Myocyte (in vitro differentiated cells): ENCODE measurements at regions not wholly inside any gene's neighbourhood (a gene's known extent, or its start where the extent isn't known, plus 50 kb on each side); places are given as distances from the start of the nearest gene placed in this dataset.
"Not testable (repeated sequence)": the region's sequence is repeated elsewhere in the genome, so short reads cannot be mapped to it uniquely, and the experiment has no call there.

Experiments used
- DNase-seq: peaks from one replicate; pipeline ENCODE4 v3.0.0-alpha.2; 2012; ENCODE audit warnings: low read depth

GRCh38 chr18:29434650-29435049 lies 1257.7 kb upstream of the CDH2 start:
- no peak for DNase-seq

GRCh38 chr18:29430416-29430815 lies 1253.5 kb upstream of the CDH2 start:
- peak; percentile 16 for DNase-seq

- peak; percentile 67 for DNase-seq
Measured at GRCh38 chr18:29418136-29418535, 1241.2 kb upstream of the CDH2 start.

DNA sequence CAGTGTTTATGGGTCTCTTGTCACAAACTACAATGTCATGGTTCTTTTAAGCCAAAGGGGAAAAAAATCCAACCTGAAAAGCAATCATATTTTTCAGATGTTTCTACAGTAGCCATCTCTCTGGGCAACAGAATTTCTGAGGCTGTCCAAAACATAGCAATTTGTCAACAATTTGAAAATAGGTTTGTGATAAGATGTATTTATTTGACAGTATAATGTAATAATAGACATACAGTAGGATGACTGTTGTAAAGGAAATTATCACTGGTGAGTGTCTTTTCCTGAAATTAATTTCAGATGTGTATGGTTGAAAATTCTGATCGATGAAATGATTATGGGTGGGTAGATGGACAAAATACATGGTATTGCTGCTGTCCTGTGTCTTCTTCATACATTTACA lies 1230.1 kb upstream of the CDH2 start:
- no peak for DNase-seq

- peak; percentile 54 for DNase-seq
Measured at GRCh38 chr18:29397536-29397935, 1220.6 kb upstream of the CDH2 start.

GRCh38 chr18:29383311-29384273 lies 1206.7 kb upstream of the CDH2 start:
- DNase-seq, result peak; percentile 64

GRCh38 chr18:29378651-29379136 lies 1201.8 kb upstream of the CDH2 start:
- DNase-seq, result no peak

DNA sequence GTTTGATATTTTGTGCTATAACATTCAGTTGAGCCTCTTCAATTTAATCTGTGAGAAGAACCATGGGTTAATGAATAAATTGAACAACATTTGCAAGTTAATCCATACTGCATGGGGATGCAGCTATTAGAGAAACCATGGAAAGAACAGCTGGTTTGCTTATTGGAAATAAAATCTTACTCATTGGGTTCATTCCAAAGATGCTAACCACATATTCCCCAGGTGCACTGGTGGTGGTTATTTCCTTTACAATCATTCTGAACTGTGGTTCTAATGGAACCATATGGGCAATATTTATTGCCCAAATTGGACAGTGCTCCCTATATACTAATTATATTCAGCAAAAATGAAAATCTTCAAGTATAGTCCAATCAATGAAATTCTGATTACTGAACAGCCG lies 1200.4 kb upstream of the CDH2 start:
- peak; percentile 52 for DNase-seq

- DNase-seq, result no peak
Measured at GRCh38 chr18:29373000-29373399, 1196.1 kb upstream of the CDH2 start.

GRCh38 chr18:29361843-29362242 lies 1184.9 kb upstream of the CDH2 start:
- no peak for DNase-seq

DNA sequence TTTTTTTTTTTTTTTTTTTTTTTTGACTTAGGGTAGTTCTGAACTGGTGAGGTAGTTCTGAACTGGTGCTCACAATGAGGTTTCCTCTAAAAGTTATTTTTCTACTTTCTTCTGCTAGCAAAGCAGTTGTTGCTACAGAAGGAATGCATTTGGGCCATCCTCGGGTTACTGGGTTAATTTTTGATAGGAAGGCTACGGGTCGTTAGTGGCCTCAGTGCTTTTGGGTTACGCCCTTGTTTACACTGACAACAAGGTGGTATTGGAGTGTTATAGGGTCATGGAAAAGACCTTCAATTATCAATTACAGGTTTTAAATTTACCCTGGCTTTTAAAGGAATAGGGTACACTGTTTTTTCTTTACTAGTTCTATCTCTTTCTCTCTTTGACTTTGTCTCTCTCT lies 1183.7 kb upstream of the CDH2 start:
- DNase-seq, result not testable (repeated sequence)

DNA sequence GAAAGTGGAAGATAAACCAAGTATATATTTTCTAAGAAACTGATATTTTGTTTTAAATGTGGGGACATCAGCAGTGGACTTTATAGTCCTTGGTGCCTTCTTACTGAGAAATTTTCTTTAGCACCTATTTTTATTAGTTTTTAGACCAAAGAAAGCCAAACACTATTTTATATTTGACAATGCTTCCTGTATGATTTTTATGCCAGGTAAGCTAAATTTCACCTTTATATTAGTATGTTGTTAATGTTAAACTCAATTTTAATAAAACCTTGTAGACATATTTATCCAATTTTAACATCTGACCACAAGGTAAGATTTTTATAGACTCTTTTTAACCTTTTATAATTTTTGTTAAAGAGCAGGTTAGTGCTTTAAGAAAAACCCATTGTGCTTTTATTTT lies 1182.3 kb upstream of the CDH2 start:
- DNase-seq, result not testable (repeated sequence)

- no peak for DNase-seq
Measured at GRCh38 chr18:29351171-29351570, 1174.2 kb upstream of the CDH2 start.

- DNase-seq, result no peak
Measured at GRCh38 chr18:29328932-29329331, 1152.0 kb upstream of the CDH2 start.

DNA sequence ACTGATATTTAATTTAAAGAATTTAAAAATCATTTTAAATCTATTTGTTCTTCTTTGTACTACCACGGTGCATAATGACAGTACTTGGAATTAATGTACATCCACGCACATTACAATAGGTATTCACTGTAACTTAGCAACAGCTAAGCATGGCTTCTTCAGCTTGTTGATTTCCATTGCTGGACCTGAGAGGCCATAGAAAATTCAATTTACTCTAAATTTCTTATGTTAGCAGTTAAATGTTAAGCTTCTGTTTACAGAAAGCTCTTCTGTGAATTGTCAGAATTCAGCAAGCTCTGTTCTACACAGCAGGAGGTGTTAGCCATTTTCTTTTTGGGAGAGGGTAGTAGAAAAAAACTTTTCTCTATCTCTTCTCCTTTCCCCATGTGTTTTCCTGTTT lies 1149.3 kb upstream of the CDH2 start:
- DNase-seq, result no peak

GRCh38 chr18:29321561-29321960 lies 1144.6 kb upstream of the CDH2 start:
- DNase-seq, result no peak

GRCh38 chr18:29313312-29313711 lies 1136.4 kb upstream of the CDH2 start:
- DNase-seq, result no peak

DNA sequence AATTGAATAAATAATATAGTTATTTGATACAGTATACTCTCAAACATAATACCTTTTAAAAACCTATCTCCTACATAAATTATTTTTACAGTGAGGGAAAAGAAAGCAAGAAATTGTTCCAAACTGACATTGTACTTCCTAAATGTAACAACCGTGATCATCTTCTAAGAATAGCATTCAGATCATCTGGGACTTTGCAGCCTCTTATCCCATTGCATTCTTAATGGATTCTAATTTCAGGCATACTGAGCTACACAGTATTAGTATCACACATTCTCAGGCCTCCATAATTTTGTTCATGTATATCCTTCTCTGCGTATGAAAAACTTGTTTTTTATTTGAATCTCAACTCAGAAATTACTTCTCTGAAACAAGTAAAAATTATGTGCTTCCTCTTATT lies 1134.7 kb upstream of the CDH2 start:
- DNase-seq, result peak; percentile 68

DNA sequence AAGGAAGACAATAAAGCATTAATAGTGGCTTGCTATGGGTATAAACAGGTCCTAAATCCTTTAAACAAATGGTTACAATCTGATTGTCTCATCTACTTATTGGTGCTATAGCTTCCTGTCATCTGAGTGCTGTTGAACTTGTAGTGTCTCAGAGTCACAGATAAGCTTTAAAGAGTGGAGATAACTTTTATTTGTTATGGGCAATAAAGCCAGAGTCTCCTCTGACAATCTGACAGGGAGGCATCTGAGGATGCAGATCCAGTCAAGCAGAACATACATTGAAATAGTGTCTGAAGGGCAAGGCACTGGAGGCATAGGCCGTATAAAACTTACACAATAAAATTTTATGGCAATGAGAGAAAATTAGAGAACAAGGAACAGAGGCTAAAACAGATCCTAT lies 1132.4 kb upstream of the CDH2 start:
- no peak for DNase-seq

DNA sequence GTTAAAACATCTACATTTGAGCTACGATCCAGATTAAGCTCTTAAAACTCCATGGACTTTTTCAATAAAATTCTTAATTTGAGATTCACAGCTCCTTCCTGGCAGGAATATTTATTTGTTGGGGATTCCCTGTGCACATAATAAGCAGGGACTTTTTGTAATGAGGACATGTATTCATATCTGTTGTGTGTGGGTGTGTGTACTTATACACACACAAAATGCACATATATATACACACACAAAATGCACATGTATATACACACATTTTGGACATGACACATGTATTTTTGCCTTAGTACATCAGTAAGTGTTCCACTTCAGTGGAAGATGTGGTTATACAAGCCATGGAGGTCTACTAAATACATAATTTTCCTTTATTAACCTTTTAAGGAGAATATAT lies 1131.1 kb upstream of the CDH2 start:
- no peak for DNase-seq

- DNase-seq, result no peak
Measured at GRCh38 chr18:29307231-29307630, 1130.3 kb upstream of the CDH2 start.

GRCh38 chr18:29305516-29305915 lies 1128.6 kb upstream of the CDH2 start:
- DNase-seq, result no peak

GRCh38 chr18:29301048-29301447 lies 1124.1 kb upstream of the CDH2 start:
- DNase-seq, result no peak
